ENCODE measurements at regions not wholly inside any gene's neighbourhood (a gene's known extent, or its start where the extent isn't known, plus 50 kb on each side); places are given as distances from the start of the nearest gene placed in this dataset.

DNA sequence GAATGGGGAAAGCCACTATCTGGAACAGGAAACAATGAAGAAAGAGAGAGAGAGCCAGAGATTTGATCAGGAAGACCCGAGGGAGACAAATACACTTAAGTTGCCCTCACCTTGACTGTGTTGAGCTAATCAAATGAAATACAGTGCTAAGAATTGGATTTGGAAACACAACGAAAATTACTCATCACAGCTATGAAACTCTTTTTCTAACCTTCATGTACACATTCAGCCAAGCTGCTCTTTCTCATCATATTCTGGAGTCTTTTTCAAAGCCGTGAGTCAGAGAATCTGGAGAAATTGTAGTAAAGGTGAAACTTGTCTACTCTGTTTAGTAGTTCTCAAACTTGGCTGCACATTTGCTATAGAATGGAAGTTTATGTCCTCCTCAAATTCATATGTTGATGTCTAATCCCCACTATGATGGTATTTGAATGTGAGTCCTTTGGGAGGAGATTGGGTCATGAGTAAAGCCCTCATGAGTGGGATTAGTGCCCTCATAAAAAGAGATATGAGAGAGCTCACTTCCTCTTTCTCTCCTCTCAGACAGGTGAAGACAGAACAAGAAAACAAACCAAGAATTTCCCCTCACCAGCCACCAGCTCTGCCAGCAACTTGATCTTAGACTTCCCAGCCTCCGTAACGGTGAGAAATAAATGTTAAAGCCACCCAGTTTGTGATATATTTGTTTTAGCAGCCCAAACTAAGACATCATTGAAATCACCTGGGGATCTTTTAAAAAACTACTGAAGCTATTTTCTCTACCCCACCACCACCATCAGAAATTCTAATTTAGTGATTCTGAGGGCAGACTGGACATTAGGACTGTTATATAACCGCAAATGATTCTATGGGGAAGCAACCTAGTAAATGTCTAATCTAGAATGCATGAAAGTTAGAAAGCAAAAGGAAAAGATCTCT lies 143.6 kb upstream of the GRM7 start:
- Histone ChIP-seq H3K36me3 (no peaks in the 10 kb centered on the region), H3K27ac (no peak overlapping the region), H3K4me3 (ENCODE audit: low read depth, low read length) (no peak overlapping the region), H3K27me3 (ENCODE audit: insufficient read depth, low read depth, severe bottlenecking) (peaks cover 9% of the 10 kb centered on the region), H3K9me3 (ENCODE audit: severe bottlenecking) (no peaks in the 10 kb centered on the region)
- DNase-seq = no peak
- TF ChIP-seq, protein P1, sequence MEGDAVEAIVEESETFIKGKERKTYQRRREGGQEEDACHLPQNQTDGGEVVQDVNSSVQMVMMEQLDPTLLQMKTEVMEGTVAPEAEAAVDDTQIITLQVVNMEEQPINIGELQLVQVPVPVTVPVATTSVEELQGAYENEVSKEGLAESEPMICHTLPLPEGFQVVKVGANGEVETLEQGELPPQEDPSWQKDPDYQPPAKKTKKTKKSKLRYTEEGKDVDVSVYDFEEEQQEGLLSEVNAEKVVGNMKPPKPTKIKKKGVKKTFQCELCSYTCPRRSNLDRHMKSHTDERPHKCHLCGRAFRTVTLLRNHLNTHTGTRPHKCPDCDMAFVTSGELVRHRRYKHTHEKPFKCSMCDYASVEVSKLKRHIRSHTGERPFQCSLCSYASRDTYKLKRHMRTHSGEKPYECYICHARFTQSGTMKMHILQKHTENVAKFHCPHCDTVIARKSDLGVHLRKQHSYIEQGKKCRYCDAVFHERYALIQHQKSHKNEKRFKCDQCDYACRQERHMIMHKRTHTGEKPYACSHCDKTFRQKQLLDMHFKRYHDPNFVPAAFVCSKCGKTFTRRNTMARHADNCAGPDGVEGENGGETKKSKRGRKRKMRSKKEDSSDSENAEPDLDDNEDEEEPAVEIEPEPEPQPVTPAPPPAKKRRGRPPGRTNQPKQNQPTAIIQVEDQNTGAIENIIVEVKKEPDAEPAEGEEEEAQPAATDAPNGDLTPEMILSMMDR (IDR thresholded peaks at IDR 0.05; ENCODE audit: low read depth, low read length) = no peak

DNA sequence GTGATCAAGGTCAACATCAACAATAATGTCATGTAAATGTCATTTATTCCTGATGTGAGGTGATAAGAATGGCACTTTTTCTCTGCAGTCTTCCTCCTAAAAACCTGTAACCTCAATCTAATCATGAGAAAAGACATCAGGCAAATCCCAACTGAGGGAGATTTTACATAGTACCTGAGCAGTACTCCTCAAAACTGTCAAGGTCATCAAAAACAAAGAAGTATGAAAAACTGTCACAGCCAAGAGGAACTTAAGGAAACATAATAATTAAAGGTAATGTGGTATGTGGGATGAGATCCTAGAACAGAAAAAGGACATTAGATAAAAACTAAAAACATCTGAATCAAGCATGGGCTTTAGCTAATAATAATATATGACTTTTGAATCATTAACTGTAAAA lies 140.9 kb upstream of the GRM7 start:
- no peak for DNase-seq
- no peak overlapping the region for H3K27ac ChIP-seq
- H3K36me3 ChIP-seq = no peaks in the 10 kb centered on the region
- no peaks in the 10 kb centered on the region for H3K9me3 ChIP-seq (ENCODE audit: severe bottlenecking)
- peaks cover 9% of the 10 kb centered on the region for H3K27me3 ChIP-seq (ENCODE audit: insufficient read depth, low read depth, severe bottlenecking)
- TF ChIP-seq, protein P1 (IDR thresholded peaks at IDR 0.05; ENCODE audit: low read depth, low read length) = no peak
- no peak overlapping the region for H3K4me3 ChIP-seq (ENCODE audit: low read depth, low read length)

DNA sequence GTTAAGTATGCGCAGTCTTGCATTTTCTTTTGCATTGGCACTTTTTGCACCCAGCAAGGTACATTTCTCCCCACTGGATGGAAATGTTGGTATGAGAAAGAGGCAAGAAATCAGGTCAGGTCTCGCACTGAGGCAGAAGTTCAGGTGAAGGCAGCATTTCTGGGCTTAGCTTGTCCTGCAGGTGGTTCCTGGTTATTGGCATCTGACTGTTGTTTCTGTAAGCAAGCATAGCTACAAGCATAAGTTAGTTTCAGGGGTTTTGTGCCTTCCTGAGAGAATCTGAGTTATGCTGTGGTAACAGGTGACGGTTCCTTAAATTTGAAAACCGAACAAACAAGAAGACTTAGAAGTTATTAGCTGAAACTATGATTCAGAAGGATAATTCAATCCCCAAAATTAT lies 139.4 kb upstream of the GRM7 start:
- Histone ChIP-seq H3K27me3 (ENCODE audit: insufficient read depth, low read depth, severe bottlenecking) (peaks cover 10% of the 10 kb centered on the region), H3K9me3 (ENCODE audit: severe bottlenecking) (no peaks in the 10 kb centered on the region), H3K27ac (no peak overlapping the region), H3K36me3 (no peaks in the 10 kb centered on the region), H3K4me3 (ENCODE audit: low read depth, low read length) (no peak overlapping the region)
- no peak for DNase-seq
- TF ChIP-seq, protein P1 (IDR thresholded peaks at IDR 0.05; ENCODE audit: low read depth, low read length) = no peak

DNA sequence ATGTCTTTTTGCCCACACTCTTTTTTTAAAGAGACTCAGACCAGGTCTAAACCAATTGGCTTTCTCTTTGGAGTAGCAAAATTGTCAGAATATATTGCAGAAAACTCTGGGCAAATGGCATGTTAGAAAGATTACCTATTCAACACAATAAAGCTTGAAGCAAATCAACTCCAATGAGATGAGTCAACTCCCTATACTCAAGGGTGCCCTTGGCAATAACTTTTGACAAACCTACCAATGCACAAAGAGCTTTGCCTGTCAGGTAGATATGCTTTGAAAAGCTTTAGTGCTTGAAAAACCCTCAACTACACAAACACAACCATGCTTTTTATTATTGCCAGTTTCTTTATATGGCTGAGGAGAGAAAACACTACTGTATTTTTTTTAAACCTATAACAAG lies 137.7 kb upstream of the GRM7 start:
- Histone ChIP-seq H3K4me3 (ENCODE audit: low read depth, low read length) (no peak overlapping the region), H3K9me3 (ENCODE audit: severe bottlenecking) (no peaks in the 10 kb centered on the region), H3K36me3 (no peaks in the 10 kb centered on the region), H3K27me3 (ENCODE audit: insufficient read depth, low read depth, severe bottlenecking) (peaks cover 15% of the 10 kb centered on the region), H3K27ac (no peak overlapping the region)
- TF ChIP-seq, protein P1 (IDR thresholded peaks at IDR 0.05; ENCODE audit: low read depth, low read length) = no peak
- no peak for DNase-seq

DNA sequence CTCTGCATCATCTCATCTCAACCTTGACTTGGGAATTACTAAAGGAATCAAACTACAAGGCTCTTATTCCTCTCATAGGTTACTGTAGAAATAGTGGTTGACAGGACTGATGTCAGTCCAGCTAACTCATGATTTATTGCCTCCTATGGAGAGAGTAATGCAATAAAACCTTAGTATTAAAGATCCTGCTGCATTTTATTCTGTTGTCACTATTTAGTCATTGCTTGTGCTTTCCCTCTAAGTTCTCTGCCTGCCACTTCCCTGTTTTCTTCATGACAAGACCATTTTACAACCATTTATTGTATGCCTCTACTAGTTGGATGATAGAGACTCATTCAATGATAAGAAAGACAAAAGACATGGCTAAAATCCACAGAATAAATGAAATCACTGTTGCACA lies 134.1 kb upstream of the GRM7 start:
- TF ChIP-seq, protein P1 (IDR thresholded peaks at IDR 0.05; ENCODE audit: low read depth, low read length) = no peak
- H3K4me3 ChIP-seq (ENCODE audit: low read depth, low read length) = no peak overlapping the region
- H3K27me3 ChIP-seq (ENCODE audit: insufficient read depth, low read depth, severe bottlenecking) = peaks cover 17% of the 10 kb centered on the region
- no peaks in the 10 kb centered on the region for H3K36me3 ChIP-seq
- no peak for DNase-seq
- no peaks in the 10 kb centered on the region for H3K9me3 ChIP-seq (ENCODE audit: severe bottlenecking)
- H3K27ac ChIP-seq = no peak overlapping the region

Measured in WERI-Rb-1 (cell line).